ENCODE measurements at regions not wholly inside any gene's neighbourhood (a gene's known extent, or its start where the extent isn't known, plus 50 kb on each side); places are given as distances from the start of the nearest gene placed in this dataset.

DNA sequence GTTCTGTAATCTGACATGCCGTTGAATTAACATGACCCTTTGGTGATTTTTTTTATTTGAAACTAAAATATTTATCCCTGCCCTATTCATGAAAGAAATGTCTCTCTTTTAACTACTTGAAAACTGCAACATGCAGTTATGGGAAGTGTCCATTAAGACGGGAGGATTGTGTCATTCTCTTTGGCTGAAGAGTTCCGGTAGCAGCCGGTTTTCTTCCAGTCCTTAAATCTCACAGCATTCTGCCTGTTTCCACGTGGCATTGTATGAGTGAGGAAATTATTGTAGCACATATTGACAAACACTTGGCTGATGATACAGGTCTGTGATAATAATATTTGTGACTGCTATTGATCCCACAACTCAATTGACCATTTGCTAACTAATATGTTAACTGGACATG, 509.6 kb upstream of the POU3F3 start:
- Mint-ChIP-seq H3K27me3 (ENCODE audit: low read depth, poor library complexity) (peaks cover 4% of the 10 kb centered on the region), H3K27ac (no peak overlapping the region), H3K36me3 (ENCODE audit: low read depth) (no peaks in the 10 kb centered on the region), H3K4me1 (no peaks in the 10 kb centered on the region), H3K9me3 (no peaks in the 10 kb centered on the region), H3K4me3 (no peak overlapping the region)
- TF ChIP-seq, protein P1, sequence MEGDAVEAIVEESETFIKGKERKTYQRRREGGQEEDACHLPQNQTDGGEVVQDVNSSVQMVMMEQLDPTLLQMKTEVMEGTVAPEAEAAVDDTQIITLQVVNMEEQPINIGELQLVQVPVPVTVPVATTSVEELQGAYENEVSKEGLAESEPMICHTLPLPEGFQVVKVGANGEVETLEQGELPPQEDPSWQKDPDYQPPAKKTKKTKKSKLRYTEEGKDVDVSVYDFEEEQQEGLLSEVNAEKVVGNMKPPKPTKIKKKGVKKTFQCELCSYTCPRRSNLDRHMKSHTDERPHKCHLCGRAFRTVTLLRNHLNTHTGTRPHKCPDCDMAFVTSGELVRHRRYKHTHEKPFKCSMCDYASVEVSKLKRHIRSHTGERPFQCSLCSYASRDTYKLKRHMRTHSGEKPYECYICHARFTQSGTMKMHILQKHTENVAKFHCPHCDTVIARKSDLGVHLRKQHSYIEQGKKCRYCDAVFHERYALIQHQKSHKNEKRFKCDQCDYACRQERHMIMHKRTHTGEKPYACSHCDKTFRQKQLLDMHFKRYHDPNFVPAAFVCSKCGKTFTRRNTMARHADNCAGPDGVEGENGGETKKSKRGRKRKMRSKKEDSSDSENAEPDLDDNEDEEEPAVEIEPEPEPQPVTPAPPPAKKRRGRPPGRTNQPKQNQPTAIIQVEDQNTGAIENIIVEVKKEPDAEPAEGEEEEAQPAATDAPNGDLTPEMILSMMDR (IDR thresholded peaks at IDR 0.05) = no peak
- DNase-seq = no peak

DNA sequence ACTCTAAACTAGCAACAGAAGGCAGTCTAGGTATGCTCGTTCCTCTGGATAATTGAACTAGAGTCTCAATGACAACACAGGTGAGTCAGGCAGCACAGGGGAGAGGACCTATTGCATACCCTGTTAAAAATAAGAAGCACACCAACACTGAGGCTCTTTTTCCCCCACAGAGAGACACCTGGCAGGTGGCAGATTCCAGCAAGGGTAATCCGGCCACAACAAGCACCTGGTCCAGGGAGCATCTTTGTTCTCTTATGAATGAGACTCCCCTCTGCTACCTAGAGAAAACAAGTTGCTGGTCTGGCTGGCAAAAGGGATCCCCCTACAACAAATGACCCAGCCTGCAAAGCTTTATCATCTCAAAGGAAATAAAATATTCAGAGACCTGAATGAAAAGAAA, 508.9 kb upstream of the POU3F3 start:
- Mint-ChIP-seq H3K27me3 (ENCODE audit: low read depth, poor library complexity) (peaks cover 4% of the 10 kb centered on the region), H3K9me3 (no peaks in the 10 kb centered on the region), H3K4me1 (no peaks in the 10 kb centered on the region), H3K36me3 (ENCODE audit: low read depth) (no peaks in the 10 kb centered on the region), H3K4me3 (no peak overlapping the region), H3K27ac (no peak overlapping the region)
- DNase-seq = no peak
- TF ChIP-seq, protein P1 (IDR thresholded peaks at IDR 0.05) = no peak

DNA sequence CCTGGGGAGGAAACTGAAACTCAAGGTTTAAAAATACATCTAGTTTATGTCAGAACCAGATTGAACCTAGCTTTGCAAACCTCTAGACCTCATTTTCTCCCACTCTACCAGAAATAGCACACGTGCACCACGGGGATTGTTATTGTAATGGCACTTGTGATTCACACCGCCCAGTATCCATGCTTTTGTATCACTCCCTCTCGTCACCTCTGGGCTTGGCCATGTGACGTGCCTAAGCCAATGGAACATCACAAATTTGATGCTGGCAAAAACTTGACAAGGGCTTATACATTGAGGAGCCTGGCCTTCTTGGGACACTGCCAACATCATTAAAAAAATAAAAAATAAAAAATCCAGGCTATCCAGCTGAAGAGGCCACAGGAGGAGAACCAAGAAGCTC, 495.8 kb upstream of the POU3F3 start:
- Mint-ChIP-seq H3K9me3 (no peaks in the 10 kb centered on the region), H3K36me3 (ENCODE audit: low read depth) (no peaks in the 10 kb centered on the region), H3K4me1 (no peaks in the 10 kb centered on the region), H3K27ac (no peak overlapping the region), H3K27me3 (ENCODE audit: low read depth, poor library complexity) (peaks cover 16% of the 10 kb centered on the region), H3K4me3 (no peak overlapping the region)
- DNase-seq = no peak
- TF ChIP-seq, protein P1 (IDR thresholded peaks at IDR 0.05) = no peak

DNA sequence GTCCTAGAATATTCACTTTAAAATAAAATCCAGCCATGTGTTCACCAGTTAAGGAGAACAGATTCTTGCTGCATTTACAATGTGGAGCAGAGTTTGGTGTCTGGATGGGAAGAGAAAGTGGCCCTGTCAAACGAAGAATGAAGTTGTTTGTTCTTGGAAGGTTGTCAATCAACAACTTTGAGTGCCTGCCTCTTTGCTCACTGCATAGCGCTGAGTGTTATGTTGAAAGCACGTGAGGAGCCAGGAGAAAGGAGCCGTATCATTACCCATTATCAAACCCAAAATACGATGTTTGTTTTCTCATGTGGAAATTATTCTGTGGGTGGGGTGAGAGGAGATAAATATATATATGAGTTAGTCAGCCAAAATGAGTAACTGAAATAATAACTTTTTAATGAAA, 492.5 kb upstream of the POU3F3 start:
- H3K4me1 Mint-ChIP-seq = no peaks in the 10 kb centered on the region
- TF ChIP-seq, protein P1 (IDR thresholded peaks at IDR 0.05) = no peak
- no peak overlapping the region for H3K4me3 Mint-ChIP-seq
- no peak overlapping the region for H3K27ac Mint-ChIP-seq
- no peaks in the 10 kb centered on the region for H3K36me3 Mint-ChIP-seq (ENCODE audit: low read depth)
- DNase-seq = no peak
- H3K27me3 Mint-ChIP-seq (ENCODE audit: low read depth, poor library complexity) = peaks cover 9% of the 10 kb centered on the region
- no peaks in the 10 kb centered on the region for H3K9me3 Mint-ChIP-seq

DNA sequence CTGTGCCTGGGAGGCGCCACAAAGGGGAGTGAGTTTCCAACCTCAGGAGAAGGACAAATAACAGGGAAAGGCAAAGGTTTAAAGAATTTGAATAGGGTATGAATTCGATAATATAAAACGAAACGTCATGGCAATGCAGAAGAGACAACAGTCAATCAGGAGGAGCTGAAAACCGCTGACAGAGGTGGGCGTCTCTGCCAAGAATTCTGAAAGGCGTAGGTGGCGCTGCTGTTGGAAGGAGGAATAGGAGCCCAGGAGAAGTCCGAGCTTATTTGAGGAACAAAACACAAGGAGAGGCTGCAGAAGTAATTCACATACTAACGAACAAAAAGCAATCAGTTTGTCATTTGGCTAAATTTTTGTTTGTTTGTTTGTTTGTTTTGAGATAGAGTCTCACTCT, 485.8 kb upstream of the POU3F3 start:
- no peaks in the 10 kb centered on the region for H3K4me1 Mint-ChIP-seq
- no peak for DNase-seq
- H3K27me3 Mint-ChIP-seq (ENCODE audit: low read depth, poor library complexity) = peaks cover 18% of the 10 kb centered on the region
- no peaks in the 10 kb centered on the region for H3K36me3 Mint-ChIP-seq (ENCODE audit: low read depth)
- H3K27ac Mint-ChIP-seq = no peak overlapping the region
- no peak overlapping the region for H3K4me3 Mint-ChIP-seq
- TF ChIP-seq, protein P1 (IDR thresholded peaks at IDR 0.05) = no peak
- no peaks in the 10 kb centered on the region for H3K9me3 Mint-ChIP-seq

DNA sequence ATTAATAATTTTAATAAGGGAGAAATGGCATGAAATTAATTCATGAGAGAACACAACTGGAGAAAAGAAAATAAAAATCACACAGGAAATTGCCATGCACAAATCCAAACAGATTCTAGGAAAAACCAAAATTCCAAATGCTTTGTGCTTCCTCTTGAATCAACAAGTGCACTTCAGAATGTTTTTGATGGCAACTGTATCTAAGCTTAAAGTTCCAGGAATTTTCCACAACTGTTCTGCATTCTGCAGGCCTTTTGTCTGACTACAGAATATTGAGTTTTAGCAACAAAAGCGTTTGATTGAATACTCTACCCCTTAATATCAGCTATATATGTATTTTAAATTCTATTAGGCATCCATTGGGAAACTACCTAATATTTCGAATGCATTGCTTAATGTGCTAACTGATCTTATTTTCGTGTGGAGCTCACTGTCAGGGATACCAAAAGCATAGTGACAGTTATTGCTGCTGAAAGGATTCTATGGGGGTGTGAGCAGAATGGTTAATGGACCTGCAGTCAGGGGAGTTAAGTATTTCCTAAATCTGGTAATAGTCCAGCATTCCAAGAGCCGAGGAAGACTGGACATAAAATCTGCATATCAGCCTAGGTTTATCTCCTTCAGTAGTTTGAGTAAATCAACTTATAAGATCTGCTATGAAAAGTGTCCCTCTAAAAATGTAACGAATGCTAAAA, 482.7 kb upstream of the POU3F3 start:
- Mint-ChIP-seq H3K4me1 (no peaks in the 10 kb centered on the region), H3K4me3 (no peak overlapping the region), H3K27me3 (ENCODE audit: low read depth, poor library complexity) (peaks cover 27% of the 10 kb centered on the region), H3K36me3 (ENCODE audit: low read depth) (no peaks in the 10 kb centered on the region), H3K9me3 (no peaks in the 10 kb centered on the region), H3K27ac (no peak overlapping the region)
- DNase-seq = no peak
- TF ChIP-seq, protein P1 (IDR thresholded peaks at IDR 0.05) = no peak
